Keratinocyte (primary cell): ENCODE measurements at regions not wholly inside any gene's neighbourhood (a gene's known extent, or its start where the extent isn't known, plus 50 kb on each side); places are given as distances from the start of the nearest gene placed in this dataset.

Source experiments
- DNase-seq: peaks from one replicate; pipeline ENCODE4 v3.0.0-alpha.2; 2011; ENCODE audit warnings: low read depth, missing footprints, low spot score
- FAIRE-seq: peaks from 2 replicates; lab custom pipeline; 2011; peaks lifted over from hg19 to GRCh38; lab: Jason Lieb, UNC
- H2AFZ ChIP-seq: 2 replicates; pipeline ENCODE4 v1.6.0; 2012; ENCODE audit warnings: low read length, control low read depth, inconsistent platforms; ENCODE audit not compliant: control insufficient read depth
- H3K27ac ChIP-seq: 2 replicates; pipeline ENCODE4 v1.5.1; 2011; ENCODE audit warnings: low read length; ENCODE audit not compliant: control insufficient read depth, insufficient read depth
- H3K27me3 ChIP-seq: 3 replicates; pipeline ENCODE4 v1.6.0; 2011; ENCODE audit warnings: low read length; ENCODE audit not compliant: control insufficient read depth, insufficient read depth; ENCODE audit errors: extremely low read depth
- H3K36me3 ChIP-seq, 2 experiments: 2 replicates in 1 of 2; 3 replicates in 1 of 2; pipeline ENCODE4 v1.5.1; 2011; ENCODE audit warnings: low read length in 2 of 2, mild to moderate bottlenecking in 1 of 2; ENCODE audit not compliant: control insufficient read depth in 2 of 2, insufficient read depth in 2 of 2; ENCODE audit errors: extremely low read depth in 1 of 2
- H3K4me1 ChIP-seq: 3 replicates; pipeline ENCODE4 v1.5.1; 2011; ENCODE audit warnings: low read length; ENCODE audit not compliant: control insufficient read depth, insufficient read depth; ENCODE audit errors: extremely low read depth
- H3K4me2 ChIP-seq: 3 replicates; pipeline ENCODE4 v1.6.0; 2011; ENCODE audit warnings: low read depth, low read length; ENCODE audit not compliant: control insufficient read depth, insufficient read depth; ENCODE audit errors: extremely low read depth
- H3K4me3 ChIP-seq, 3 experiments: fragments of 200-600 bp in 1 of 3; sonication (generic) in 1 of 3; 2 replicates in 2 of 3; 3 replicates in 1 of 3; pipeline ENCODE4 v1.5.1; 2011 to 2016; ENCODE audit warnings: low read length in 3 of 3, mild to moderate bottlenecking in 3 of 3, control low read depth in 2 of 3, inconsistent platforms in 1 of 3, low read depth in 1 of 3, mixed read lengths in 1 of 3, mixed run types in 1 of 3, moderate library complexity in 1 of 3; ENCODE audit not compliant: control insufficient read depth in 2 of 3, insufficient read depth in 2 of 3; ENCODE audit errors: extremely low read depth in 1 of 3
- H3K79me2 ChIP-seq: 2 replicates; pipeline ENCODE4 v1.6.0; 2012; ENCODE audit warnings: low read length; ENCODE audit not compliant: control insufficient read depth, insufficient read depth
- H3K9ac ChIP-seq: 3 replicates; pipeline ENCODE4 v1.6.0; 2011; ENCODE audit warnings: low read length; ENCODE audit not compliant: control insufficient read depth, insufficient read depth; ENCODE audit errors: extremely low read depth
- H3K9me1 ChIP-seq: 3 replicates; pipeline ENCODE4 v1.6.0; 2011; ENCODE audit warnings: low read length; ENCODE audit not compliant: control insufficient read depth, insufficient read depth; ENCODE audit errors: extremely low read depth
- H3K9me3 ChIP-seq: 2 replicates; pipeline ENCODE4 v1.5.1; 2012; ENCODE audit warnings: low read depth, low read length; ENCODE audit not compliant: control insufficient read depth
- H4K20me1 ChIP-seq: 3 replicates; pipeline ENCODE4 v1.6.0; 2011; ENCODE audit warnings: low read length; ENCODE audit not compliant: control insufficient read depth, insufficient read depth; ENCODE audit errors: extremely low read depth
- EZH2 ChIP-seq: IDR thresholded peaks from one replicate; pipeline ENCODE4 v1.6.1; 2012; ENCODE audit warnings: inconsistent platforms, mild to moderate bottlenecking, low read length, moderate library complexity
- dilution Hi-C: fragments of 300-500 bp; cut with MboI; formaldehyde crosslinking; loops from one replicate; pipeline ENCODE4 v1.7.0; 2020; ENCODE audit warnings: low sequenced_read_pairs; ENCODE audit not compliant: extremely low pct_ligation_motif_present
- TF ChIP-seq, protein P1 (sequence below), 3 experiments: IDR thresholded peaks in 1 of 3; conservative IDR thresholded peaks in 1 of 3; optimal IDR thresholded peaks in 1 of 3; 2 replicates in 2 of 3; 3 replicates in 1 of 3; pipeline versions ENCODE3 to v1.5.1; 2011; ENCODE audit warnings: low read length in 3 of 3, mild to moderate bottlenecking in 3 of 3, moderate library complexity in 2 of 3, control low read depth in 1 of 3, inconsistent platforms in 1 of 3; ENCODE audit not compliant: insufficient read depth in 2 of 3; ENCODE audit errors: extremely low read depth in 1 of 3

DNA sequence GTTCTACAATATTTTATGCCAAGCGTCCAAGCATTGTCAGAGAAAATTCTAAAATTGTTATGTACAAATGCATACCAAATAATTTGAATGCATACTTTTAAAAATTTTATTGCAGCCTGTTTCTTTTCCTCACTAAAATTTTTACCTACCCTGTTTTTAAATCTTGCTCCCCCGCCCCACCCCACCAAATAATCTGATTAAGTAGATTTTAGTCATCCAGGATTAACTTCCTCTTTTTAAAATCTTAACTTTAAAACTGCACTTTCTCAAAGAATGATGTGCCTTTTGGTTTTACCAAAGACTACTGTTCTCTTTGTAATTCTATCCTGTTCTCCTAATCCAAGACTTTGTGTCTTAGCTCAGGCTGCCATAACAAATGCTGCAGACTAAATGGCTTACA lies 269.4 kb upstream of the FN1 start:
- Histone ChIP-seq H4K20me1 (no peaks in the 10 kb centered on the region), H3K9ac (no peak overlapping the region), H3K27ac (no peak overlapping the region), H3K4me2 (no peak overlapping the region), H3K9me3 (no peaks in the 10 kb centered on the region), H3K79me2 (no peaks in the 10 kb centered on the region), H3K27me3 (no peaks in the 10 kb centered on the region), H3K36me3 (no peaks in the 10 kb centered on the region), H3K9me1 (no peaks in the 10 kb centered on the region), H3K4me1 (peaks cover 6% of the 10 kb centered on the region), H2AFZ (no peak overlapping the region), H3K4me3 (no peak overlapping the region)
- no peak for DNase-seq
- TF ChIP-seq EZH2 = no peak
- TF ChIP-seq, protein P1, sequence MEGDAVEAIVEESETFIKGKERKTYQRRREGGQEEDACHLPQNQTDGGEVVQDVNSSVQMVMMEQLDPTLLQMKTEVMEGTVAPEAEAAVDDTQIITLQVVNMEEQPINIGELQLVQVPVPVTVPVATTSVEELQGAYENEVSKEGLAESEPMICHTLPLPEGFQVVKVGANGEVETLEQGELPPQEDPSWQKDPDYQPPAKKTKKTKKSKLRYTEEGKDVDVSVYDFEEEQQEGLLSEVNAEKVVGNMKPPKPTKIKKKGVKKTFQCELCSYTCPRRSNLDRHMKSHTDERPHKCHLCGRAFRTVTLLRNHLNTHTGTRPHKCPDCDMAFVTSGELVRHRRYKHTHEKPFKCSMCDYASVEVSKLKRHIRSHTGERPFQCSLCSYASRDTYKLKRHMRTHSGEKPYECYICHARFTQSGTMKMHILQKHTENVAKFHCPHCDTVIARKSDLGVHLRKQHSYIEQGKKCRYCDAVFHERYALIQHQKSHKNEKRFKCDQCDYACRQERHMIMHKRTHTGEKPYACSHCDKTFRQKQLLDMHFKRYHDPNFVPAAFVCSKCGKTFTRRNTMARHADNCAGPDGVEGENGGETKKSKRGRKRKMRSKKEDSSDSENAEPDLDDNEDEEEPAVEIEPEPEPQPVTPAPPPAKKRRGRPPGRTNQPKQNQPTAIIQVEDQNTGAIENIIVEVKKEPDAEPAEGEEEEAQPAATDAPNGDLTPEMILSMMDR (optimal IDR thresholded peaks at IDR 0.05 in 1 of 3, IDR thresholded peaks at IDR 0.05 in 1 of 3, conservative IDR thresholded peaks at IDR 0.05 in 1 of 3; ENCODE audit: extremely low read depth in 1 of 3, insufficient read depth in 2 of 3, low read length in 3 of 3) = no peak
- dilution Hi-C loops = no loop called here
- no peak for FAIRE-seq

DNA sequence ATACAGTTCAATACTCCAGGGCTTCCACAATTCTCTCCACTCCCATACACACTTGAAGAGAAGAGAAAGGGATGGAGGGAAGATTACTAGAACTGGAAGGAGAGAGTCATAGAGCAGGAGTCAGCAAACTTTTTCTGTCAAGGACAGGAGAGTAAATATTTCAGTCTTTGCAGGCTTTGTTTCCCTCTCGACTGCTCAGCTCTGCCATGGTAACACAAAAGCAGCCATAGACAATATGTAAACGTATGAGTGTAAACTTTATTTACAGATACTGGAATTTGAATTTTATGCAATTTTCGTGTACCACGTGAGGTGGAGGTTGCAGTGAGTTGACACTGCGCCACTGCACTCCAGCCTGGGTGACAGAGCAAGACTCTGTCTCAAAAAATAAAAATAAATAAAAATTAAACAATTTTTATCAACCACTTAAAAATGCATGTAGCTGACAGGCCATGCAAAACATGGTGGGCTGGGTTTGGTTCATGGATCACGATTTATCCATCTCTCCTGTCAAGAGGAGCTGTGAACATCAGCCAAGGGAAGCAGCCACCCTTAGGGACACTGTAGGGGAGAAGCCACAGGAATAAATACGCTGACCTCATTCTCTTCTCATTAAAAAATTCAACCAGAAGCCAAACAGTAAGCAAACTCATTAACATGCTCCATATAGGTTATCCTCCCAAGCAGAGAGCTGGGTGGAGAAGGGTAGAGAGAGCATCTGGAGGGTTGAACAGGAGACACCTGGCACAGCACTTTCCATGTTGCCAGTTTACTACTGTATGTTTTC lies 266.4 kb upstream of the FN1 start:
- no peaks in the 10 kb centered on the region for H3K79me2 ChIP-seq
- H3K4me2 ChIP-seq = no peak overlapping the region
- H4K20me1 ChIP-seq = no peaks in the 10 kb centered on the region
- H2AFZ ChIP-seq = no peak overlapping the region
- peaks cover 6% of the 10 kb centered on the region for H3K4me1 ChIP-seq
- FAIRE-seq (no peak), DNase-seq (no peak)
- H3K27me3 ChIP-seq = no peaks in the 10 kb centered on the region
- H3K9ac ChIP-seq = no peak overlapping the region
- dilution Hi-C loops = no loop called here
- H3K36me3 ChIP-seq = no peaks in the 10 kb centered on the region
- no peak overlapping the region for H3K27ac ChIP-seq
- no peaks in the 10 kb centered on the region for H3K9me1 ChIP-seq
- H3K9me3 ChIP-seq = peaks cover 1% of the 10 kb centered on the region
- H3K4me3 ChIP-seq = no peak overlapping the region
- TF ChIP-seq EZH2 = no peak
- TF ChIP-seq, protein P1 (optimal IDR thresholded peaks at IDR 0.05 in 1 of 3, IDR thresholded peaks at IDR 0.05 in 1 of 3, conservative IDR thresholded peaks at IDR 0.05 in 1 of 3; ENCODE audit: extremely low read depth in 1 of 3, insufficient read depth in 2 of 3, low read length in 3 of 3) = no peak
